Esophagus squamous epithelium (tissue), 5 donors: ENCODE measurements at regions not wholly inside any gene's neighbourhood (a gene's known extent, or its start where the extent isn't known, plus 50 kb on each side); places are given as distances from the start of the nearest gene placed in this dataset.
A peak's percentile ranks its signal among the peaks of the same experiment; 100 is the strongest.

ENCODE experiments used
- DNase-seq: peaks from one replicate; lab custom pipeline; 2025; lab: John Stamatoyannopoulos, UW
- H3K27ac ChIP-seq, 4 donors: fragments of 200-600 bp; sonication (generic); one replicate each; pipeline ENCODE4 v1.5.1; 2016 to 2019; ENCODE audit warnings: mild to moderate bottlenecking in 1 of 4
- H3K27me3 ChIP-seq, 4 donors: fragments of 200-600 bp; sonication (generic); 1 replicate in 3 of 4; 2 replicates in 1 of 4; pipeline versions ENCODE4 v1.5.1 to v1.6.0; 2017 to 2021; ENCODE audit warnings: antibody characterized with exemption in 1 of 4
- H3K36me3 ChIP-seq, 3 donors: fragments of 200-600 bp; sonication (generic); one replicate each; pipeline ENCODE4 v1.5.1; 2016 to 2019
- H3K4me1 ChIP-seq, 3 donors: fragments of 200-600 bp; sonication (generic); one replicate each; pipeline ENCODE4 v1.5.1; 2017 to 2019
- H3K4me3 ChIP-seq, 4 donors: fragments of 200-600 bp; sonication (generic); 1 replicate in 3 of 4; 2 replicates in 1 of 4; pipeline ENCODE4 v1.5.1; 2016 to 2019; ENCODE audit warnings: mild to moderate bottlenecking in 2 of 4, moderate library complexity in 1 of 4
- H3K9me3 ChIP-seq, 3 donors: fragments of 200-600 bp; sonication (generic); one replicate each; pipeline ENCODE4 v1.5.1; 2016 to 2019
- POLR2A ChIP-seq, 4 donors: fragments of 450-650 bp; IDR thresholded peaks; one replicate each; pipeline ENCODE4 v1.6.1; 2017; ENCODE audit warnings: antibody characterized with exemption in 4 of 4, mild to moderate bottlenecking in 4 of 4, moderate library complexity in 3 of 4
- WGBS, 2 donors: methylation state at CpG; one replicate each; pipeline ENCODE4 v1.1.5; 2018; 5-methylcytosine and 5-hydroxymethylcytosine counted together
- intact Hi-C: fragments of 100-400 bp; cut with DNase I; formaldehyde crosslinking; loops from one replicate; pipeline ENCODE4 v1.15.0; 2022
- TF ChIP-seq, protein P1 (sequence below), 6 experiments: fragments of 450-650 bp in 4 of 6; fragments of 200-600 bp in 2 of 6; sonication (generic) in 2 of 6; IDR thresholded peaks; one replicate each; pipeline ENCODE4 v1.5.1; 2016 to 2019; ENCODE audit warnings: antibody characterized with exemption in 6 of 6, mild to moderate bottlenecking in 4 of 6, moderate library complexity in 4 of 6
- donor health status: DM: yes; HTN: yes; CAD: no.

DNA sequence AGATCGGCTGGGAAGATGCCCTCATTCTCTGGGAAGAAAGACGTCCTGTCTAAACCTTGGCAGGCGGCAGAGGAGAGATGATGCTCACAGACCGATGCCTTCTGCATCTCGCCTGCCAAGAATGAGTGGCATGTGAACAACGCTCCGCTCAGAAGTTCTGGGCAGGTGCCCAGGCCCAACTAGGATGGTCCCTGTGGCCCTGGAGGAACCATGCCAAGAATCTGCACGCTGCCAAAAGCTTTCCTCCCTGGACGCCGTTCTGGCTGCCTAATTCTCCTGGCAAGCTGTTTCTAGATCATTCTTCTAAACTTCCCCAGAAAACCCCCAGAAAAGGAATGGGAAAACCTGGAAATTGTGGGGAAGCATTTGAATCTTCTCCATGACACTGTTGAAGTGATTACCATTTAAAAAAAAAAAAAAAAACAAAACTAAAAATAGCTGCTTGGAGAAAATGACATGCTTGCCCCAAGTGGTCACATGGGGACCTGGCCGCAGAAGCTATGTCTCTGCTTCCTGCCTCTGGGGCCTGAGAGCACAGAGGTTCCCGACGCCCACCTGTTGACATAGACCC, 440.9 kb downstream of the PRDM2 start:
- Histone ChIP-seq H3K4me1 (peaks cover 11 to 77% (median 44%) of the 10 kb centered on the region in 3 donors), H3K9me3 (no peaks in the 10 kb centered on the region), H3K27ac (peak overlapping the region in 3 of 4 donors; percentile 9 to 38 (median 34)), H3K27me3 (no peaks in the 10 kb centered on the region), H3K4me3 (no peak overlapping the region), H3K36me3 (no peaks in the 10 kb centered on the region)
- no peak for DNase-seq
- intact Hi-C loops, result no loop called here
- WGBS, 2 donors, result 39 to 57% methylated on average over 5 to 10 of the region's 13 CpGs
- no peak for TF ChIP-seq POLR2A (IDR thresholded peaks at IDR 0.05)
- TF ChIP-seq, protein P1, sequence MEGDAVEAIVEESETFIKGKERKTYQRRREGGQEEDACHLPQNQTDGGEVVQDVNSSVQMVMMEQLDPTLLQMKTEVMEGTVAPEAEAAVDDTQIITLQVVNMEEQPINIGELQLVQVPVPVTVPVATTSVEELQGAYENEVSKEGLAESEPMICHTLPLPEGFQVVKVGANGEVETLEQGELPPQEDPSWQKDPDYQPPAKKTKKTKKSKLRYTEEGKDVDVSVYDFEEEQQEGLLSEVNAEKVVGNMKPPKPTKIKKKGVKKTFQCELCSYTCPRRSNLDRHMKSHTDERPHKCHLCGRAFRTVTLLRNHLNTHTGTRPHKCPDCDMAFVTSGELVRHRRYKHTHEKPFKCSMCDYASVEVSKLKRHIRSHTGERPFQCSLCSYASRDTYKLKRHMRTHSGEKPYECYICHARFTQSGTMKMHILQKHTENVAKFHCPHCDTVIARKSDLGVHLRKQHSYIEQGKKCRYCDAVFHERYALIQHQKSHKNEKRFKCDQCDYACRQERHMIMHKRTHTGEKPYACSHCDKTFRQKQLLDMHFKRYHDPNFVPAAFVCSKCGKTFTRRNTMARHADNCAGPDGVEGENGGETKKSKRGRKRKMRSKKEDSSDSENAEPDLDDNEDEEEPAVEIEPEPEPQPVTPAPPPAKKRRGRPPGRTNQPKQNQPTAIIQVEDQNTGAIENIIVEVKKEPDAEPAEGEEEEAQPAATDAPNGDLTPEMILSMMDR (IDR thresholded peaks at IDR 0.05), result peak in 1 of 6 experiments; percentile 8

DNA sequence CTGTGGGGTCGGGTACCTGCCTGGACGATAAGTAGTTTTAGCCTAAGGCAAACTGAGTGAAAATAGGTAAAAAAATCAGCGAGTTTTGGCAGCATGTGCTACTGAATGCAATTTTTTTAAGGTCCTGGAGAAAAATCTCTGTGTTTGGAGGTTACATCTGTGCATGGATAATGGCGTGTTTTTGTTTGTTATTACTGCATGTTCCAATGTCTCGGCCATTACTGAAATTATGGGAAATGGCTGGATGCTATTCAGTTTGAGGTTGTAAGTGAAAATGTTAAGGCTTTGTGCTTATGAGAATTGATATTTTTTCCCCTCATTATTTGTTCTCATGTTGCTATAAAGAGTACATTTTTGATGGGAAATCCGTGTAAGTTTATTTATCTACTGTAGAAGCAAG, 441.7 kb downstream of the PRDM2 start:
- intact Hi-C loops, result no loop called here
- H3K27ac ChIP-seq, result peak overlapping the region in 1 of 4 donors; percentile 9
- H3K4me3 ChIP-seq, result no peak overlapping the region
- H3K36me3 ChIP-seq, result no peaks in the 10 kb centered on the region
- H3K4me1 ChIP-seq, result peaks cover 11 to 69% (median 36%) of the 10 kb centered on the region in 3 donors
- no peaks in the 10 kb centered on the region for H3K9me3 ChIP-seq
- DNase-seq, result no peak
- 46 to 57% methylated on average over 6 of the region's 6 CpGs for WGBS, 2 donors
- H3K27me3 ChIP-seq, result no peaks in the 10 kb centered on the region
- no peak for TF ChIP-seq POLR2A (IDR thresholded peaks at IDR 0.05)
- TF ChIP-seq, protein P1 (IDR thresholded peaks at IDR 0.05), result no peak

DNA sequence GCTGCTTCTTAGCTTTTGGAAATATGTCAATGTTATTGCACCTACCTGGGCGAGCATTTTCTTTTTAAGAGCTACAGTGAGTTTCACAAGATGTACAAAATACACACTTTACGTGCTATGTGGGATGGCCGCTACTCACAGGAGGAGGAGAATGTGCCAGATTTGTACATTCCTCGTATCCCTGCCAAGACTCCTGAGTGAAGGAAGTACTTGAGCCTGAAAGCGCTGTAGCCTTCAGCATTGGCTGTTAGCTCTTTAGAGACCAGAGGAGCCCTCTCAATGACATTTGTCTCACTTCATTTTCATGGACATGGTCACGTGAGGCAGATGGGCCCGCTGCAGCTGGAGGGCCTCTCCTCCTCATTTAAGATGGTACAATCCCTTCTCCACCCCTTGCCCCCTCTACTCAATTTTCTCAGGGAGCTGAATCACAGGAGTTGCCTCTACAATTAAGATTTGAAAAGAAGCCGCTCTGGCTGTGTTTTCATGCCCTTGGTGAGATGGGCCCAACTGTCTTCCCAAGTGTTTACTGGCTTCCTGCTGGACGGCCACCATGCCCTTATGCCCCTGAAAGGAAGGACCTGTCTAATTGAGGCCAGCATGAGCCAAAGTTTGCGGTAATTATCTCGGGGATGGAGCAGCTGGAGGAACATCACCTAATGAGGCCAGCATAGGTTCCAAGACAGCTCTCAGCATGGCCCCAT, 442.6 kb downstream of the PRDM2 start:
- H3K4me3 ChIP-seq, result no peak overlapping the region
- 39 to 44% methylated on average over 9 of the region's 11 CpGs for WGBS, 2 donors
- H3K27me3 ChIP-seq, result no peaks in the 10 kb centered on the region
- no peak for TF ChIP-seq POLR2A (IDR thresholded peaks at IDR 0.05)
- TF ChIP-seq, protein P1 (IDR thresholded peaks at IDR 0.05), result no peak
- intact Hi-C loops, result no loop called here
- no peak for DNase-seq
- H3K27ac ChIP-seq, result no peak overlapping the region
- no peaks in the 10 kb centered on the region for H3K36me3 ChIP-seq
- H3K4me1 ChIP-seq, result peaks cover 11 to 60% (median 31%) of the 10 kb centered on the region in 3 donors
- no peaks in the 10 kb centered on the region for H3K9me3 ChIP-seq

DNA sequence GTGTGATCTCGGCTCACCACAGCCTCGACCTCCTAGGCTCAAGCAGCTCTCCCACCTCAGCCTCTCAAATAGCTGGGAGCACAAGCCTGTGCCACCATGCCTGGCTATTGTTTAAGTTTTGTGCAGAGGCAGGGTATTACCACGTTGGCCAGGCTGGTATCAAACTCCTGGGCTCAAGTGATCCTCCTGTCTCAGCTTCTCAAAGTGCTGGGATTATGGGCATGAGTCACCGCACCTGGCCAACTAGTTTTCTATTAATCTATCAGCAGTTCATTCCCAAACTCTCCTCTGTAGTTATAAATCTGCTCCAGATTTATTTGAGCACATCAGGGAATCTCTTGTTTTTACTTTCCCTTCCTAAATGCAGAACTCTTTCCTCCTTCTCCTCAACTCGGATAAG, 443.8 kb downstream of the PRDM2 start:
- H3K27ac ChIP-seq, result no peak overlapping the region
- DNase-seq, result no peak
- H3K4me1 ChIP-seq, result peaks cover 11 to 48% (median 28%) of the 10 kb centered on the region in 3 donors
- TF ChIP-seq POLR2A (IDR thresholded peaks at IDR 0.05), result no peak
- TF ChIP-seq, protein P1 (IDR thresholded peaks at IDR 0.05), result no peak
- H3K36me3 ChIP-seq, result no peaks in the 10 kb centered on the region
- no peak overlapping the region for H3K4me3 ChIP-seq
- no peaks in the 10 kb centered on the region for H3K9me3 ChIP-seq
- 33 to 55% methylated on average over 5 of the region's 5 CpGs for WGBS, 2 donors
- no peaks in the 10 kb centered on the region for H3K27me3 ChIP-seq
- intact Hi-C loops, result no loop called here

DNA sequence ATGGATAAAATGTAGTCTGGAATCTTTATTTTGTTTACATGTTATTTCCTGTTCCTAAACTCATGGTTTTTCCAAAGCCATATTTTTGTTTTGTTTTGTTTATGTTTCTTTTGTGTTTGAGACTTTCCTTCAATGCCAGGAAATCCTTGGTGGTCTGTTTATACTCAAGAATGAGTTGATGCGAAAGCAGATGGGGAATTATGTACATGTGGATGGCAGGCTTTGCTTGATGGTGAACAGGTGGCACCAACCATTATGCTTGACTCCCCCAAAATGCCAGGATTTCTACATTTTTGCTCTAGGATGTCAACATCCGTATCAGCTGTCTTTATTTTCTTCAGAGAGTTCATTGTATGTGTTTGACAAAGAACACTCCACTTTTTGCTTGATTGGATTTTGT, 448.5 kb downstream of the PRDM2 start:
- no peak for DNase-seq
- Histone ChIP-seq H3K36me3 (no peaks in the 10 kb centered on the region), H3K27ac (no peak overlapping the region), H3K9me3 (no peaks in the 10 kb centered on the region), H3K27me3 (no peaks in the 10 kb centered on the region), H3K4me3 (no peak overlapping the region), H3K4me1 (peaks cover 0 to 8% (median 2%) of the 10 kb centered on the region in 3 donors)
- TF ChIP-seq, protein P1 (IDR thresholded peaks at IDR 0.05), result no peak
- WGBS, 2 donors, result 52 to 79% methylated on average over 2 of the region's 2 CpGs
- intact Hi-C loops, result no loop called here
